GM19023 (cell line): ENCODE measurements at regions not wholly inside any gene's neighbourhood (a gene's known extent, or its start where the extent isn't known, plus 50 kb on each side); places are given as distances from the start of the nearest gene placed in this dataset.

Source experiments
- ATAC-seq: cut with Tn5 transposase; IDR thresholded peaks from one replicate; pipeline ENCODE4 v1.9.1; 2021; ENCODE audit warnings: mild to moderate bottlenecking, moderate library complexity; ENCODE audit not compliant: unreplicated experiment

GRCh38 chr5:15027764-15028163 lies 156.2 kb upstream of the ANKH start:
- ATAC-seq = no peak

DNA sequence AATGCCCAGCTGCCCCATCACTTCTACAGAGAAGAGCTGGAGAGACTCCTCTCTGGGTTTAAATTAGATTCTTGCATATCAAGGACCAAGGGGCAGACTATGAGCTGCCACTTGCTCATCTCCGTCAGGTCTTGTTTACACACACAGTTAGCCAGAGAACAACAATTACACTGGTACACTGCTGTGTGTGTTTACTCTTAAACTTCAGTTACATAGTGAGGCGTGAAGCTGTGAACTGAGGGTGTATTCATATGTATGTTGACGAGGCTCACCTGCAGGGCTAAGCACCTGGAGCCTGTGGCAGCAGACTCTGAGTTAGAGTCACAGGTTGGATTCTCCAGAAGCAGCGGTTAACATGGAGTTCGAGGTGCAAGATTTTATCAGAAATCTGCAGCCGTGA lies 155.4 kb upstream of the ANKH start:
- ATAC-seq = no peak

DNA sequence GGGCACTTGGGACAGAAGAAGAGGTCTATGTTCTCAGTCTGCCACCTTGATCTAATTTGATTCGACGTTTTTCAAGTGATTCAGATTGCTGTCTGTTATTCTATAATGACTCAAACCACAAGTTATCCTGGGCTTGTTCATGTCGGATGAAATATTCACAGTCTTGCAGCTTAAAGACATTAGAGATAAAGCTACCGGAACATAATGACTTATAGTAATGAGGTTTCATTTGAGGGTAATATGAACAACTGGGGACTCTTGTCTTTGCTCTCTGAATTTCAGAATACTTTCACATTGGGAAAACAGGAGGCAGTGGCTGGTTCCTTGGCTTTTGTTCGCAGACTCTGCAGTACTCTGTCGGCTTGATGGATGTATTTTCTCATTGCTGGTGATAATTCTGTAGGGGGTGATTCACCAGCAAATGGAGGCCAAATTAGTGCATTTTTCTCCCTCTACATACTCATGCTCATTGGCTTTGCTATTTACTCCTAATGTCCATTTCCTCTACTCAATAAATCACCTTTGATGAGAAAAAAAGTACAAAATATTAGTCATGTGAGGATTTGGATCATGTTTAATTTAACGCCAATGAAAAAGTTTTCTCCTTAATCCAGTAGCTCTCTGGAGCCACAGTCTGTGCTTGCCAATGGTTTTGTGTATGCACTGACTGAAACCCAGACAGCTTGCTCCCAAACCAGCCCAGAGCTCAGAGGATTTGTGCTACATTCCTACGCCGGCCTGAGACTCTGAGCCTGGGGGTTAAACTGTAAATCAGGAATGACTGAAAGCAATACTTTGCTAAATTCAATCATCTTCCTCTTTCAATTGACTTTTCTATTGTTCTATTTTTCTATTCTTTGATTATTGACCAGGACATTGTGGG lies 154.7 kb upstream of the ANKH start:
- ATAC-seq = no peak

DNA sequence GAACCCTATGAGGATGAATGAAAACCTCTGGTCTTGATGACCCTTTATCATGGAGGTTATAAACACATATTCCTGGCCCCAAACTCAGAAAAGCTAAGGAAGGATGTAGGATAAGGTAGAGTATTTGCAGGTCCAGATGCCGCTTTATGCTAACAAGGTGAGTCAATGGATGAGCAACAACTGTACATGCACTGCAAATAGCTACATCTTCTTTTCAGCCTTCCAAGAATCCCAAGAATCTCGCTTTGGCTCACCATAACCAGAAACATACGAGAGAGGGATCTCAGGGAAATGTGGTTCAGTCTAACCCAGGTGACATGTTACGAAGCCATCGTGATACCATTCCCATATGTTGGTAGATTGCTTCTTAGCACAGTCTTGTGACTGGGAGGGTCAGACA lies 152.3 kb upstream of the ANKH start:
- no peak for ATAC-seq

GRCh38 chr5:15023266-15023665 lies 151.7 kb upstream of the ANKH start:
- ATAC-seq = no peak

GRCh38 chr5:15021266-15022046 lies 149.9 kb upstream of the ANKH start:
- no peak for ATAC-seq

DNA sequence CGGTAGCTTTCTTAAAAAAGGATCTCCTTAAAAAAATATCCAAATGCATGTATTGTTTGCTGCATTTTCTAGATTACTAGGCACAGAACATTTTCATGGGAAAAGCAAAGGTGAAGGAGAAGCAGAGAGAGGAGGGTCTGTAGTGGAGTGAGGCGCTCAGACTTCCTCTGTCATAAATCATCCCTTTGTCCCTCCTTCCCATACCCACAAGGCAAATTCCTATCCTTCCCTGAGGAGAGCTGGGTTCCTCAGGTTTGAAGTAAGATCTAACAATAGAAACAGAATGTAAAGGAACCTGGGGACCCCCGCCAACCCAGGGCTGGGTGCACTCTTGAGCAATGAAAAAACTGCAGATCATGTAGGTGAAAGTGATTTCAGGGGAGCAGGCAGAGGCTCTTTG lies 149.2 kb upstream of the ANKH start:
- ATAC-seq = no peak

GRCh38 chr5:15014809-15015208 lies 143.2 kb upstream of the ANKH start:
- ATAC-seq = no peak

- ATAC-seq = no peak
Observed at GRCh38 chr5:15013654-15014463, 142.3 kb upstream of the ANKH start.

- no peak for ATAC-seq
Observed at GRCh38 chr5:15012061-15012460, 140.5 kb upstream of the ANKH start.

DNA sequence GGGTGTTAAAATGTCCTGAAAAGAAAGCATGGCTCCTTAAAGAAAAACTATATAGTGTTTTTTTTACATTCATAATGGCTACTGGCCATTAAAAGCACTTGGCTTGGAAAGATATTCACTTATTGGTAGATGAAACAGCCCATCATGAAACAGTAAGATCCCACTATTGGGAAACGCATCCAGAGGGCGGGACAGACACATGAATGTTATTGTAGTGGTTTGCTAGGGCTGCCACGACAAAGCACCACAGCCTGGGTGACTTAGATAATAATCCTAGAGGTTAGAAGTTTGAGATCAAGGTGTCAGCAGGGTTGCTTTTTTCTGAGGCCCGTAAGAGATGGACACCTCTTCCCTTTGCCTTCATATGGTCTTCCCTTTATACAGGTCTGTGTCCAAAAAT lies 139.4 kb upstream of the ANKH start:
- ATAC-seq = no peak

DNA sequence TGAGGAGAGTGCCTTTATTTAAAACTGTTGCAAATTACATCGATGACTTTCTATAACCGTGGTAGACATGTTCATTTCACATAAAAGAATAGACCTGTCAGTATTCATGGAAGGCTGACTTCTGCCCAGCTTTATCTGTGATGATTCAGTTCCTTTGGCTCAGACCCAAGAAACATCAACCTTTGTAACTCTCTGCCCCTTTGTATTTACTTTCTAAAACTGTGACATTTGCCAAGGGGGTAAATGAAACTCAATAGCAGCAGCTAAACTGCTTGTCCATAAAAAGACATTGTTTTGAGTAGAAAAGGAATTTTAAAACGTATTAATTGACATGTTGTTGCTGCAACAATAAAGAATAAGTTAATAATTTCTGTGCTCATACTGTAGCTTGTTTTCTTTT lies 137.8 kb upstream of the ANKH start:
- ATAC-seq = no peak

GRCh38 chr5:15008921-15009320 lies 137.3 kb upstream of the ANKH start:
- ATAC-seq = no peak

DNA sequence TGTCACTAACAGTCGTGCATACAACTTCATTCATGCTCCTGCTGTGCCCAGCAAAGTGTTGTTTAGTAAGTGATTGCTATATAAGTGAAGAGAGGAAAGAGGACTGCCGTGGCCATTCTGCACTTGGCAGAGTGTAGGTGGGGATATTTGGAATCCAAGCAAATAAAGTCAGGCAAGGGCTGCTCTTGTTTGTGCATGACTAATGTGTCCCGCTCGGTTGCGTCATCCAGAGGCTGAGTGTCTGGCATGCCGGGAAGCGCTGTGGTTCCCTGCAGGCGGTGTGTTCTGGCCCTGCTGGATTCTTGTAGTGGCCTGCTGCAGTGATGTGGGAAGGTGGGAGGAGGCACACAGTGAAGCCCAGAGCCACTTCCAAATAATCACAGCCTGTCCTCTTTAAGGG lies 136.9 kb upstream of the ANKH start:
- ATAC-seq = no peak

DNA sequence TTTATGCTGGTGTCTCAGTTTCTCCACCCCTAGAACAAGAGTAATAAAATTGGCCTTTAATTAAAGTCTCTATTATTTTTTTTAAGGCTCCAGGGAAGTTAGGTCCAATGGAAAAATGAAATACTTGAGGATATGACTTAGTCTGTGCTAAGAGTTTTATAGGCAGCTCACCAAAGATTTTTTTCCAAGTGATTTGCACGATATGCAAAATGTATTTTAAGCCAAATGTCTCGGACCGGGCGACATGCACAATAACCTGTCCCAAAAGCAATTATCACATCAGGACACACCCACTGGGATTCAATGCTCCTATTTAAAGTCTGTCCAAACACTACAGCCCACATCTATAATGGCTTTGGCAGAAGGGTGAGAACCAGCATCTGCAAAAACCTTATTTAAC lies 136.1 kb upstream of the ANKH start:
- no peak for ATAC-seq

DNA sequence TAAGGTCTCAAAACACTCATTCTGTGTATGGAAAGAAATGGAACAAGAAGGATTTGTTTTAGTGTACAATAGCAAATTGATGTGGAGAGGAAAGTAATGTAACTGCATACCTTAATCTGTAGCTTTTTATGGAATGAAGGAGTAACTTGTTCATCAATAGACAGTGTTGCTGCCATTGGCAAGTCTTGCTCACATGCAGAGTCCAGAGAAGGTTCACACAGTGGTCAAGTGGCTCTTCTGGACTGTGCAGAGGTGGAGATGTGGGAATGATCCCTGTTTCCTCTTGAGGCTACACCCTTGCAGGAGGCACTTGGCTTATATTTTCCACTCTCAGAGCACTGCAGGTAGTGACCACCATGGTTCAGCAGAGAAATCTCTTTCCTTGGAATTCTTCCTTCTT lies 132.9 kb upstream of the ANKH start:
- ATAC-seq = no peak

- peak; percentile 96 for ATAC-seq
Observed at GRCh38 chr5:15003511-15003920, 131.9 kb upstream of the ANKH start.

DNA sequence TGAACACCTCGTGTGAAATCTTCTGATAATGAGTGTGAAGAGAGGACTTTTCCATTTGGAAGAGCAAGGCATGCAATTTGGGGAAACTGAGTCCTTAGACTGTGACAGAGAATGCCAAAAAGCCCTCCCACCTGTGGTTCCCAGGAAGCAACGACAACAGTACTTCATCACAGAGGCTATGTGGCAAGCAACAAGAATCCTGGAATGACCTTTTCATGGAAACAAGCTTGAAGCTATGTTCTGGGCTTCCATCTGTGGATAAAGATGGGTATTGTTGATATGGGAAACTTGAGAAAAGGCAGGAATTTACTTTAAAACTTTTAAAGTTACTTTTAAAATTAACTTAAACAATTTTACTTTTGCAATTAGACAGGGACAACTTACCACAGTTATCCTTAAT lies 131.2 kb upstream of the ANKH start:
- ATAC-seq = no peak

DNA sequence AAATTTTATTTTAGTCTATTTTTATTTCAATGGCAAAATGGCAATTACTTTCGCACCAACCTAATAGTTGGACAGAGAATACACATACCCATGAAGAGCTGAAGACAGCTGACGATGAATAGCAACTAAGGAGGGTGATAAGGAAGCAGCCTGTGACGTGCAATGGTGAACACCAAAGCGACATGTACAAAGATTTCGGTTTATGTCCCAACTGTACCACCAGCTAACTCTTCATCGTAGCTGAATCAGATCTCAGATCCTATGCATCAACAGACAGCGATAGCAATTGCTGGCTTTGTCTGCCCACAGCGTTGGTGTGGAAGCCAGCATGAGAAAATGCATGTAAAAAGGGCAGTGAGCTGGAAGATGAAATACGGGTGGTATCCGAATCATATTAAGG lies 130.6 kb upstream of the ANKH start:
- ATAC-seq = no peak

DNA sequence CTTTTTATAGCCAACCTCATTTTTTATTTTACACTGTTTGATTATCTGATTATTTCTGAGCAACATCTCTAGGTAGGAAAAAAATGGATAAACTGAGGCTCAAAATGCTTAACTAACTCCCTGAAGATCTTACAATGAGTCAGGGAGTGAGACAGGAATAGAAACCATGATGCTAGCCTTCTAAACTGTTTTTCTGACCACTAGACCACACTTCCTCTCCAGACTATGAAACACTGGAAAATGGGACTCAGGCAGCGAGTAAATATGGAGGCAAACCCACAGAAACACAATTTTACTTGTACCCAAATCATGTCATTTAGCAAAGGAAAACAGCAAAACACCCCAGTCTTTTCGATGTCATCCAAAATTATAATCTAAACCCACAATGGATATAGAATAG lies 129.9 kb upstream of the ANKH start:
- no peak for ATAC-seq

GRCh38 chr5:14998491-14998890 lies 126.9 kb upstream of the ANKH start:
- ATAC-seq = no peak
